ENCODE measurements at regions not wholly inside any gene's neighbourhood (a gene's known extent, or its start where the extent isn't known, plus 50 kb on each side); places are given as distances from the start of the nearest gene placed in this dataset.
"Not testable (repeated sequence)": the region's sequence is repeated elsewhere in the genome, so short reads cannot be mapped to it uniquely, and the experiment has no call there.

- no peak for DNase-seq (ENCODE audit: low spot score)
These were observed 487.7 kb downstream of the TTLL7 start for GRCh38 chr1:83511146-83511726.

GRCh38 chr1:83509301-83509781 lies 489.6 kb downstream of the TTLL7 start:
- DNase-seq (ENCODE audit: low spot score) = no peak

- no peak for DNase-seq (ENCODE audit: low spot score)
These were observed 490.3 kb downstream of the TTLL7 start for GRCh38 chr1:83508485-83509151.

- DNase-seq (ENCODE audit: low spot score) = no peak
These were observed 493.8 kb downstream of the TTLL7 start for GRCh38 chr1:83505148-83505547.

GRCh38 chr1:83503153-83503552 lies 495.8 kb downstream of the TTLL7 start:
- DNase-seq (ENCODE audit: low spot score) = no peak

- DNase-seq (ENCODE audit: low spot score) = no peak
These were observed 497.8 kb downstream of the TTLL7 start for GRCh38 chr1:83500987-83501591.

- DNase-seq (ENCODE audit: low spot score) = no peak
These were observed 498.4 kb downstream of the TTLL7 start for GRCh38 chr1:83500531-83500930.

- DNase-seq (ENCODE audit: low spot score) = no peak
These were observed 498.9 kb downstream of the TTLL7 start for GRCh38 chr1:83499998-83500397.

- DNase-seq (ENCODE audit: low spot score) = no peak
These were observed 501.4 kb downstream of the TTLL7 start for GRCh38 chr1:83497563-83497962.

- no peak for DNase-seq (ENCODE audit: low spot score)
These were observed 503.4 kb downstream of the TTLL7 start for GRCh38 chr1:83495560-83495959.

- DNase-seq (ENCODE audit: low spot score) = no peak
These were observed 505.3 kb downstream of the TTLL7 start for GRCh38 chr1:83493633-83494032.

- no peak for DNase-seq (ENCODE audit: low spot score)
These were observed 507.0 kb downstream of the TTLL7 start for GRCh38 chr1:83491930-83492329.

GRCh38 chr1:83490988-83491387 lies 507.9 kb downstream of the TTLL7 start:
- DNase-seq (ENCODE audit: low spot score) = no peak

- DNase-seq (ENCODE audit: low spot score) = not testable (repeated sequence)
These were observed 510.8 kb downstream of the TTLL7 start for GRCh38 chr1:83488105-83488504.

- not testable (repeated sequence) for DNase-seq (ENCODE audit: low spot score)
These were observed 511.5 kb downstream of the TTLL7 start for GRCh38 chr1:83487460-83487859.

- not testable (repeated sequence) for DNase-seq (ENCODE audit: low spot score)
These were observed 513.5 kb downstream of the TTLL7 start for GRCh38 chr1:83485314-83486019.

- not testable (repeated sequence) for DNase-seq (ENCODE audit: low spot score)
These were observed 517.6 kb downstream of the TTLL7 start for GRCh38 chr1:83481284-83481683.

- not testable (repeated sequence) for DNase-seq (ENCODE audit: low spot score)
These were observed 519.2 kb downstream of the TTLL7 start for GRCh38 chr1:83479591-83480239.

- DNase-seq (ENCODE audit: low spot score) = not testable (repeated sequence)
These were observed 520.8 kb downstream of the TTLL7 start for GRCh38 chr1:83478127-83478526.

GRCh38 chr1:83476518-83476917 lies 522.4 kb downstream of the TTLL7 start:
- DNase-seq (ENCODE audit: low spot score) = not testable (repeated sequence)

- not testable (repeated sequence) for DNase-seq (ENCODE audit: low spot score)
These were observed 524.0 kb downstream of the TTLL7 start for GRCh38 chr1:83474946-83475345.

GRCh38 chr1:83473986-83474385 lies 524.9 kb downstream of the TTLL7 start:
- DNase-seq (ENCODE audit: low spot score) = not testable (repeated sequence)

Measured in SW480 (cell line).